ENCODE measurements at regions not wholly inside any gene's neighbourhood (a gene's known extent, or its start where the extent isn't known, plus 50 kb on each side); places are given as distances from the start of the nearest gene placed in this dataset.
A peak's percentile ranks its signal among the peaks of the same experiment; 100 is the strongest.
"Not testable (repeated sequence)": the region's sequence is repeated elsewhere in the genome, so short reads cannot be mapped to it uniquely, and the experiment has no call there.

DNA sequence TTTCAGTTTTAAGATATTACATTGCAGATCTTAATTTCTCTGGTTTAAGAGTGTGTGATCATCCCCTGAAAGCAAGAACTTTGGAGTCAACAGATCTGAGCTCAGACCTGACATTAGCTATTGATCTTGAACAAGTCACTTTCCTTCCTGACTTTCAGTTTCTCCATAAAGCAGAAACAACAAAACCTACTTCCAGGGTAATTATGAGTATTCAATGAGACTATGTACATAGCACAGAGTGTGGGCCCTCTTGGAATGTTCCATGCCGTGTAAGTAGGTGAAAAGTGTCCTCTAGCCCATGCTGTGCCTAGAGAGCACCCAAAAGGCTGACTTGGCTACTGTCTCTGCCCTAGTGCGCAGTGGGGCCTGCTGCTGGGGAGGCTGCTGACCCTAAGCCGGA lies 188.0 kb upstream of the RPL34 start:
- no peak for DNase-seq
- no peak for ATAC-seq
- H3K27ac Mint-ChIP-seq = peak overlapping the region; percentile 11
- CTCF ChIA-PET = interaction anchor here (1.2 kb wide), 1 partner anchor 12 kb away, joined by 3 read pairs; no protein-coding TSS in a partner anchor
- no peak overlapping the region for H3K4me3 Mint-ChIP-seq
- peaks cover 27% of the 10 kb centered on the region for H3K4me1 Mint-ChIP-seq
- H3K9me3 Mint-ChIP-seq (ENCODE audit: low read depth) = no peaks in the 10 kb centered on the region
- H3K27me3 Mint-ChIP-seq = peaks cover 6% of the 10 kb centered on the region
- no peaks in the 10 kb centered on the region for H3K36me3 Mint-ChIP-seq

DNA sequence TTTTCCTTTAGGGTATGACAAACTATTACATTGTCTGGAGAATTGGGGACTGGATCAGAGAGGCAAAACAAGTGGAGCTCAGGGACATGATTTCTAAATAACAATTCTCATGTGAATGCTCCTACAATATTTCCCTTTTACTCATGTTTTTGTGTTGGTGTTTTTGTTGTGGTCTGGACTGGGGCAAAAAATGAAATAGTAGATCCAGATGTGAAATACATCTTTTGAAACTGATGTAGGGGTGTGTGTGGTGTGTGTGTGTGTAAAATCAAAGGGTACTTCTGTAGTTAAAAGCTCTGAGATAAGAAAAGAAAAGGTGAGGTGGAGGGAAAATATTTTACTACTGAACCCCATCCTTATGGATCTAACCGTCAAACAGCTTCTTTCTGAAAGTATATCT lies 188.4 kb upstream of the RPL34 start:
- DNase-seq = no peak
- Mint-ChIP-seq H3K36me3 (no peaks in the 10 kb centered on the region), H3K27ac (no peak overlapping the region), H3K9me3 (ENCODE audit: low read depth) (no peaks in the 10 kb centered on the region), H3K27me3 (peaks cover 6% of the 10 kb centered on the region), H3K4me3 (no peak overlapping the region), H3K4me1 (peaks cover 28% of the 10 kb centered on the region)
- CTCF ChIA-PET = interaction anchor here (1.2 kb wide), 1 partner anchor 13 kb away, joined by 3 read pairs; no protein-coding TSS in a partner anchor
- no peak for ATAC-seq

DNA sequence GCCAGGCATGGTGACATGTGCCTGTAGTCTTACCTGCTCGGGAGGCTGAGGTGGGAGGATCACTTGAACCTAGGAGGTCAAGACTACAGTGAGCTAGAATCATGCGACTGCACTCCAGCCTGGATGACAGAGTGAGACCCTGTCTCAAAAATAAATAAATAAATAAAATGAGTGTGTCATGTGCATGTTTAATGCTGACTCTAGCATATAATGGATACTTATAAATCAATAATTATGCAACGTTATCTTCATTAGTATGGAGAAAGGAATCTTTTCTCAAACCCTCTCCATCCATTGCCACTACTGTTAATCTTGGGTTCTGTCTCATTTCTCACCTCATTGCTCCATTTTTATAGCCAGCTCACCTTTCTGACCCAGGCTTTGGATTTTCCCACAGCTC lies 189.5 kb upstream of the RPL34 start:
- Mint-ChIP-seq H3K36me3 (no peaks in the 10 kb centered on the region), H3K4me1 (peaks cover 36% of the 10 kb centered on the region), H3K9me3 (ENCODE audit: low read depth) (no peaks in the 10 kb centered on the region), H3K27me3 (peaks cover 9% of the 10 kb centered on the region), H3K4me3 (no peak overlapping the region), H3K27ac (no peak overlapping the region)
- CTCF ChIA-PET = no interaction called here
- ATAC-seq = no peak
- DNase-seq = no peak

DNA sequence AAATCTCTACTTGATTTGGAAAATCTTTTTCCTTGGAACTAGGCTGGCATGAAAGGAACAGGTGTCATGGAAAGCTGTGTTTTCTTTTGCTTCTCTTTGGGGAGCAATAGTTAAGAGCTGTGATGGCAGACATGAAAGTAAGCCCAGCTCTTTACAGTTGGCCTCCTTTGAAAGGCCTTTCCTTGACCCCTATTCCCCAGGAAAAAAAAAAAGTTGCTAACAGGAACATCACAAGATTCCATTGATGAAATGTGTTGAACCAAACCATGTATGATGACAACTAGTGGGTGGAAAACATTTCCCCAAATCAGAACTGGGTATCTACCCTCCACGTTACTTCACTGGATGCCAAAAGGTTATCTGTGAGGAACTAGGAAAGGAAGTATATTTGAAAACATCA lies 190.7 kb upstream of the RPL34 start:
- no peaks in the 10 kb centered on the region for H3K9me3 Mint-ChIP-seq (ENCODE audit: low read depth)
- no peak overlapping the region for H3K27ac Mint-ChIP-seq
- CTCF ChIA-PET = interaction anchor here (1.0 to 2.0 kb wide), 2 partner anchors 12 to 145 kb away, joined by 3 to 4 read pairs; no protein-coding TSS in a partner anchor
- no peak for ATAC-seq
- H3K4me3 Mint-ChIP-seq = no peak overlapping the region
- peaks cover 12% of the 10 kb centered on the region for H3K27me3 Mint-ChIP-seq
- no peaks in the 10 kb centered on the region for H3K36me3 Mint-ChIP-seq
- peaks cover 36% of the 10 kb centered on the region for H3K4me1 Mint-ChIP-seq
- DNase-seq = no peak

DNA sequence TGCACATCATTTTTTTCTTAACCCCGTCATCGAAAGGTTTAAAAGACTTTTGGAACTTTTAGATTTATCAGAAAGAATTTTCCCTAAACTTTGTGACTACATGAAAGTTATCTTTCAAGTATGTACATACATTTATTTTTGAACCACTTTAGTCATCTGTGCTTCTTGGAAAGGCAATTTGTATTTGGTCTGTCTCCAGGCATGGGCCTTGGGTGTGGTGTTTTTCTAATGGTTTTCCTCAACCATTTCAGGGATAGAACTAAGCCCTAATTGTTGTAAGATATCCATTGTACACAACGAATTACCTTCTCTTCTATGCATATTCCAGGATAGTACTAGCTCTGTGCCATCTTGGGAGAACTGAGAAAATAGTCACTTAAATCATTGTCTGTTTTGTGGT lies 191.5 kb upstream of the RPL34 start:
- ATAC-seq (no peak), DNase-seq (no peak)
- Mint-ChIP-seq H3K27ac (no peak overlapping the region), H3K4me1 (peaks cover 30% of the 10 kb centered on the region), H3K27me3 (peaks cover 13% of the 10 kb centered on the region), H3K36me3 (no peaks in the 10 kb centered on the region), H3K9me3 (ENCODE audit: low read depth) (no peaks in the 10 kb centered on the region), H3K4me3 (no peak overlapping the region)
- CTCF ChIA-PET = interaction anchor here (2.0 kb wide), 1 partner anchor 146 kb away, joined by 4 read pairs; no protein-coding TSS in a partner anchor

DNA sequence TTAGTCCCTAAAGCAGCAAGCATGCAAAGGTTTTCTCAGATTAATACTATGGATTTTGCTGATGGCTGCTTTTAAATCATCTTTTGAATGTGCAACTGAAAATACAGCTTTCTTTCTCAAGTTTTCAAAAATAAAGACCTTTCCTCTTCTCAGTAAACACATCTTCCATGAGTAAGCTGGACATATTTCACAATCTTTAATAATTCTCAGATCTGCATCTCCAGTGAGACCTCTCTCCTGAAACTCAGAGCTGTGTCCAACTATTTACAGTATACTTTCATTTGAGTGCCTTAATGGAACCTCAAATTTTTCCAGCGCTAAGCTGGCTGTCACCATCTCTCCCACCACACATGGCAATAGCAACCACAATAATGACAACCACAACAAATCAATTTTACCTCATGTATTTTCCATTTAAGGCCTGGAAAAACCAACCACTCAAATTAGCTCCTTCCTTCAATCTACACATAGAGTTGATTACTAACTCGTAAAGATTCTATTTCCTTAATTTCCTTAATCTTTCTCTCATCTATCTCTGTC lies 192.4 kb upstream of the RPL34 start:
- Mint-ChIP-seq H3K27ac (no peak overlapping the region), H3K4me1 (peaks cover 23% of the 10 kb centered on the region), H3K9me3 (ENCODE audit: low read depth) (no peaks in the 10 kb centered on the region), H3K36me3 (no peaks in the 10 kb centered on the region), H3K27me3 (peaks cover 13% of the 10 kb centered on the region), H3K4me3 (no peak overlapping the region)
- CTCF ChIA-PET = interaction anchor here (0.9 to 2.0 kb wide), 3 partner anchors 145 to 312 kb away, joined by 4 to 5 read pairs (median 4); no protein-coding TSS in a partner anchor
- DNase-seq (no peak), ATAC-seq (no peak)

DNA sequence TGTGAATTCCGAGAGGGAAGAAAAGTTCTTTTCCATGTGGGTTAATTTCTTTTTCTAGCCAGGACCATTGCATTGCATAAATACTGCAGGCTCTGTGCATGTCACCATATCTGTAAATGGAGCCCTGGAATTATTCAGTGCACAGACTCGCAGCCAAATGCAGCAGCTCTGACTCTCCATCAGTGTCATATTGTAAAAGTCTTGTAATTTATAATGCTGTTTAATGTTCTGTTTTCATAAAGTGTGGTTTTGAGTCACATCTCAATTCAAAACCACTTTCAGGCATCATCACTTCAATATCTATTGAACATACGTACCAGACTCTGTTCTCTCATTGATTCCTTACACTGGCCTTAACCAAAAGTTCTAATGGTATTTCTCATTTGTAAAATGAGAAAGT lies 193.9 kb upstream of the RPL34 start:
- ATAC-seq = no peak
- peaks cover 16% of the 10 kb centered on the region for H3K27me3 Mint-ChIP-seq

DNA sequence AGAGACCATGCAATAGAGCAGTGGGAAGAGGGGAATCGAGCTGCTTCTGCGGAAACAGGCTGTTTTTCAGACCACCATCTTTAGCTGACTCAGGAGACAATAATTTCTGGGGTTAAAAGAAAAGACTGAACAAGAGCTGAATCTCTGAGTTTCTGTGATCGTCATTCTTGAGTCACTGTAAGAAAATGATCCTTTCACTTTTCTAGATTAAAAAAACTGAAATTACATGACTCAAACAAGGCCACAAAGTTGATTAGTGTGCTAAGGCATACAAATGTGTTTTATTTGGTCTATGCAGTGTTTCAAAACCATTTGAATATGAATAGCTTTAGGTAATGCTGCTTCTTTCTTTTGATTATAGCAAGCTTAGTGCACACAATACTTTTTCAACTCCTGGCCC lies 194.4 kb upstream of the RPL34 start:
- no peak for ATAC-seq

More for the DNA sequence above, 193.9 kb upstream of the RPL34 start:
- no peak for DNase-seq
- H3K36me3 Mint-ChIP-seq = no peaks in the 10 kb centered on the region
- CTCF ChIA-PET = interaction anchor here (0.9 kb wide), 1 partner anchor 40 kb away, joined by 3 read pairs; no protein-coding TSS in a partner anchor
- H3K4me3 Mint-ChIP-seq = no peak overlapping the region
- H3K4me1 Mint-ChIP-seq = peaks cover 15% of the 10 kb centered on the region
- no peaks in the 10 kb centered on the region for H3K9me3 Mint-ChIP-seq (ENCODE audit: low read depth)
- no peak overlapping the region for H3K27ac Mint-ChIP-seq

DNA sequence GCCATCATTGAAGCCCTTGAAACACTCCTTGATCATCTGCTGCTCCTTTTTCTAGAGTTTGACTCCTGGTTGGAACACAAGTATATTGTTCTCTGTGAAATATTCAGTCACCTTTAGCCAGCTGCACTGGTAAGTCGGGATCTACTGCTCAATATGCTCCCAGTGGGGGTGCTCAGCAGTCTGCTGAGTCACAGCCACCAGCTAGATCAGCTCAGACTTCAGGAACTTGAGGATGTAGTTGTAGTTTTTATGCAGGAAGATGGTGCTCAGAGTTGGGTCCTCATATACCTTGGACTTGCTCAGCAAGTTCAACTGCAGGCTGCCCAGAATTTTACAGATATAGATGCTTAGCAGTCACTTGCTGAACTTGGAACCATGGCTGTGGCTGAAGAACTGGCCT lies 202.5 kb upstream of the RPL34 start:
- Mint-ChIP-seq H3K27me3 (peaks cover 5% of the 10 kb centered on the region), H3K4me3 (no peak overlapping the region), H3K36me3 (no peaks in the 10 kb centered on the region), H3K9me3 (ENCODE audit: low read depth) (no peaks in the 10 kb centered on the region), H3K4me1 (no peaks in the 10 kb centered on the region), H3K27ac (no peak overlapping the region)
- CTCF ChIA-PET = no interaction called here
- DNase-seq (no peak), ATAC-seq (no peak)

More for the DNA sequence above, 194.4 kb upstream of the RPL34 start:
- Mint-ChIP-seq H3K9me3 (ENCODE audit: low read depth) (no peaks in the 10 kb centered on the region), H3K4me1 (peaks cover 15% of the 10 kb centered on the region), H3K36me3 (no peaks in the 10 kb centered on the region), H3K27me3 (peaks cover 18% of the 10 kb centered on the region), H3K27ac (no peak overlapping the region), H3K4me3 (no peak overlapping the region)
- CTCF ChIA-PET = interaction anchor here (0.9 kb wide), 1 partner anchor 41 kb away, joined by 3 read pairs; no protein-coding TSS in a partner anchor
- DNase-seq = no peak

DNA sequence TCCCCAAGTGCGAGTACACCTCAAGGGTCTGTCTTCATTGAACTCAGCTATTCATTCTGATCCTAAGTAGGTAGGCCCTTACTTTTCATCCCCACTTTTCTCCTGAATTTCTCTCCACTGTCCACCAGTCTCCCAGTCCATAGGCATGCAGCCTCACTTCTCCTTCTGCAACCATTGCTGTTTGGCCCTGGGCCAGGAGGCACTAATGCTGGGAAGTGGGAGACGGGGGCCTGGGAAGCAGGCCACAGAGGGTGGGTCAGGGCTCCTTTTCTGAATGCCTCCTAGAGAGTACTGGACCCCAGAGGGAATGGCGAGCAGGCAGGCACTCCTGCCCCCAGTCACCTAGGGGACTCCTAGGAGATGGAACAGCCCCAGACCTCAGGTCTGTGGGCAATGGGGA lies 203.5 kb upstream of the RPL34 start:
- no peak overlapping the region for H3K27ac Mint-ChIP-seq
- CTCF ChIA-PET = no interaction called here

DNA sequence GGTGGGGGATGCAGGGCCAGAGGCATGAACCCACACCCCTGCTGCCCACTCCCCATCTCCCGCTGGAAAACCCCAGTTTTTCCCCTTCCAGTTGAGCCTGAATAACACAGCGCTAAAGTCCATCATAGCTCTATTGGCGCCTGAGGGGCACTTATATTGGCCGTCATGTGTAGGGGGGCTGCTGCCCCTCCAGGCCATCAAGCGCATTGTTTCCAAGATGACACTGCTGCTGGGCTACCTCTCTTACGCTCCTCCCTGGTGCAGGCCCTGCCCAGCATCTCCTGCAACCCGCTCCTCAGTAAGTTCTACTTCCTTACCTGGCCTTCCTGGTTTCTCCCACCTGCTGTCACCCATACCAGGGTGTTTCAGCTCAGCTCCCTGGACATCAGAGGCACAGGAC lies 205.0 kb upstream of the RPL34 start:
- no peaks in the 10 kb centered on the region for H3K36me3 Mint-ChIP-seq
- H3K27me3 Mint-ChIP-seq = peaks cover 2% of the 10 kb centered on the region
- H3K4me3 Mint-ChIP-seq = no peak overlapping the region
- H3K9me3 Mint-ChIP-seq (ENCODE audit: low read depth) = no peaks in the 10 kb centered on the region
- no peak overlapping the region for H3K27ac Mint-ChIP-seq
- H3K4me1 Mint-ChIP-seq = no peaks in the 10 kb centered on the region
- CTCF ChIA-PET = no interaction called here
- no peak for DNase-seq
- no peak for ATAC-seq

More for the DNA sequence above, 203.5 kb upstream of the RPL34 start:
- Mint-ChIP-seq H3K36me3 (no peaks in the 10 kb centered on the region), H3K4me1 (no peaks in the 10 kb centered on the region), H3K4me3 (no peak overlapping the region), H3K9me3 (ENCODE audit: low read depth) (no peaks in the 10 kb centered on the region), H3K27me3 (peaks cover 7% of the 10 kb centered on the region)
- no peak for ATAC-seq
- no peak for DNase-seq

DNA sequence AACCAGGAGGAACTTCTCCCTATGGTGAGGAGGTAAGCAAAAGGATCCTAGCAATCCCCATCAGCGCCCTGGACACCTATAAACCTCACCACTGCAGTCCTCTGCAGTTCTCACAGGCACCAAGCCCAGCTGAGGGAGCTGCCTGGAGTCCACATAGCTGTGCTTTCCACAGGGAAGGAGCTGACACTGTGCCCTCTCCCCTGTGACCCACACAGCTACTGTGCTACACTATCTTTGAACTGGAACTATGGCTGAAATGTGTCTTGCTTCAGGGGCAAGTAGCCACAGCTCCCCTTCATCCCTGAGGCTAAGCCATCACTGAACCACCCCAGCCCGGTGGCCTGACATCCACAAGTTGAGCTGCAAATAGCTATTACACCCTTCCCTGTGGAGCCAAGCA lies 208.5 kb upstream of the RPL34 start:
- Mint-ChIP-seq H3K9me3 (ENCODE audit: low read depth) (no peaks in the 10 kb centered on the region), H3K27me3 (peaks cover 2% of the 10 kb centered on the region), H3K4me3 (no peak overlapping the region), H3K4me1 (no peaks in the 10 kb centered on the region), H3K36me3 (no peaks in the 10 kb centered on the region), H3K27ac (no peak overlapping the region)
- CTCF ChIA-PET = no interaction called here
- DNase-seq (no peak), ATAC-seq (no peak)

DNA sequence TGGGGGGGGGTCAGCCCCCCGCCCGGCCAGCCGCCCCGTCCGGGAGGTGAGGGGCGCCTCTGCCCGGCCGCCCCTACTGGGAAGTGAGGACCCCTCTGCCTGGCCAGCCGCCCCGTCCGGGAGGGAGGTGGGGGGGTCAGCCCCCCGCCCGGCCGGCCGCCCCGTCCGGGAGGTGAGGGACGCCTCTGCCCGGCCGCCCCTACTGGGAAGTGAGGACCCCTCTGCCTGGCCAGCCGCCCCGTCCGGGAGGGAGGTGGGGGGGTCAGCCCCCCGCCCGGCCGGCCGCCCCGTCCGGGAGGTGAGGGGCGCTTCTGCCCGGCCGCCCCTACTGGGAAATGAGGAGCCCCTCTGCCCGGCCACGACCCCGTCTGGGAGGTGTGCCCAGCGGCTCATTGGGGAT lies 210.7 kb upstream of the RPL34 start:
- H3K27ac Mint-ChIP-seq; H3K9me3 Mint-ChIP-seq (ENCODE audit: low read depth); H3K27me3 Mint-ChIP-seq; CTCF ChIA-PET; H3K4me3 Mint-ChIP-seq; H3K36me3 Mint-ChIP-seq; ATAC-seq; DNase-seq; H3K4me1 Mint-ChIP-seq: not testable (repeated sequence)

DNA sequence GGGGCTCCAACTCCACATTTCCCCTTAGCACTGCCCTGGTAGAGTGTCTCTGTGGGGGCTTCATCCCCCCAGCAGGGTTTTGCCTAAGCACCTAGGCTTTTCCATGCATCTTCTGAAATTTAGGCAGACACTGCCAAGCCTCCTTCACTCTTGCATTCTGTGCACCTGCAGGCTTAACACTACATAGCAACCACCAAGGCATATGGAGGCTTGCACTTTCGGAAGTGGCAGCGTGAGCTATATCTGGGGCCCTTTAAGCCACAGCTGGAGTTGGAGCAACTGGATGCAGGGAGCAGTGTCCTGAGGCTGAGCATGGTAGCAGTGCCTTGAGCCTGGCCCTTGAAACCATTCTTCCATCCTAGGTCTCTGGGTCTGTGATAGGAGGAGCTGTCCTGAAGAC lies 214.8 kb upstream of the RPL34 start:
- ATAC-seq (no peak), DNase-seq (no peak)
- H3K4me1 Mint-ChIP-seq = no peaks in the 10 kb centered on the region
- CTCF ChIA-PET = no interaction called here
- no peaks in the 10 kb centered on the region for H3K27me3 Mint-ChIP-seq
- H3K36me3 Mint-ChIP-seq = no peaks in the 10 kb centered on the region
- H3K9me3 Mint-ChIP-seq (ENCODE audit: low read depth) = peaks cover 4% of the 10 kb centered on the region
- no peak overlapping the region for H3K4me3 Mint-ChIP-seq
- H3K27ac Mint-ChIP-seq = no peak overlapping the region

All from activated CD8-positive, alpha-beta memory T cell treated with anti-CD3 and anti-CD28 coated beads, Interleukin-2, amount 10 ng/mL, durations not matched to agents 7 days and 5 days (primary cell).